ENCODE measurements at regions not wholly inside any gene's neighbourhood (a gene's known extent, or its start where the extent isn't known, plus 50 kb on each side); places are given as distances from the start of the nearest gene placed in this dataset.
A peak's percentile ranks its signal among the peaks of the same experiment; 100 is the strongest.

DNA sequence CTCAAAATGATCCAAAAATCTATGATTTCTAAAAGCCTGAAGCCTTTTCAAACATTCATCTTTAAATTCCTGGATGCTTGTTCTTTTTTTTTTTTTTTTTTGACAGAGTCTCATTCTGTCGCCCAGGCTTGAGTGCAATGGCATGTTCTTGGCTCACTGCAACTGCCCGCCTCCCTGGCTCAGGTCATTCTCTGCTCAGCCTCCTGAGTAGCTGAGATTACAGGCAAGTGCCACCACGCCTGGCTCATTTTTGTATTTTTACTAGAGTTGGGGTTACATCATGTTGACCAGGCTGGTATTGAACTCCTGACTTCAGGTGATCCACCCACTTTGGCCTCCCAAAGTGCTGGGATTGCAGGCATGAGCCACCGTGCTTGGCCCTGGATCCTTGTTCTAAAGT is 649.5 kb downstream of the XIRP2 start:
- ATAC-seq: no peak
- TF ChIP-seq GLIS3 (CRISPR knock-in tag; IDR thresholded peaks at IDR 0.05) (no peak), TOX (CRISPR knock-in tag; IDR thresholded peaks at IDR 0.05; ENCODE audit: borderline replicate concordance) (no peak), ZC3H10 (CRISPR knock-in tag; IDR thresholded peaks at IDR 0.05) (no peak), CSDC2 (CRISPR knock-in tag; IDR thresholded peaks at IDR 0.05) (no peak)

DNA sequence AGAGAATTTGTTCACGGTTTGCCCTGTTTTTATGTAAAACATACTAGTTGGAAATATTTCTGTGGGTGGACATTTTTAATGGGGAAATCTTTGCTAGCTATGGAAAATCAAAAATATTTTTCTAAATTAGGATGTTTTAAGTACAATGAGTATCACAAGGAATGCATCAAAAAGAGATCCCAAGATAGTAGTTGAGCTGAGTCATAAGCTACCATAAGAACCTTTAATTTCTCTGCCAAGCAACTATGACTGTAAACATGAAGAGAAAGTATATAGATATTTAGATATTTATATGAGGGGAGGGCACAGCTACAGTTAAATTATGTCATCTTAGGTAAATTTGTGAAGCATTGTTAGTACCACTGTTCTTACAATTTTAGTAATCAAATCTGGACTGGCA is 646.2 kb downstream of the XIRP2 start:
- no peak for ATAC-seq
- TF ChIP-seq ZNF8 (CRISPR knock-in tag; IDR thresholded peaks at IDR 0.05) (no peak), PPARA (CRISPR knock-in tag; IDR thresholded peaks at IDR 0.05; ENCODE audit: borderline replicate concordance) (no peak), OSR1 (CRISPR knock-in tag; IDR thresholded peaks at IDR 0.05) (no peak), ISL1 (CRISPR knock-in tag; IDR thresholded peaks at IDR 0.05) (no peak), TCF4 (CRISPR knock-in tag; IDR thresholded peaks at IDR 0.05; ENCODE audit: borderline replicate concordance) (no peak), BACH2 (CRISPR knock-in tag; IDR thresholded peaks at IDR 0.05; ENCODE audit: borderline replicate concordance) (no peak), CSDC2 (CRISPR knock-in tag; IDR thresholded peaks at IDR 0.05) (no peak), TOX (CRISPR knock-in tag; IDR thresholded peaks at IDR 0.05; ENCODE audit: borderline replicate concordance) (no peak)
- TF ChIP-seq, protein P1, sequence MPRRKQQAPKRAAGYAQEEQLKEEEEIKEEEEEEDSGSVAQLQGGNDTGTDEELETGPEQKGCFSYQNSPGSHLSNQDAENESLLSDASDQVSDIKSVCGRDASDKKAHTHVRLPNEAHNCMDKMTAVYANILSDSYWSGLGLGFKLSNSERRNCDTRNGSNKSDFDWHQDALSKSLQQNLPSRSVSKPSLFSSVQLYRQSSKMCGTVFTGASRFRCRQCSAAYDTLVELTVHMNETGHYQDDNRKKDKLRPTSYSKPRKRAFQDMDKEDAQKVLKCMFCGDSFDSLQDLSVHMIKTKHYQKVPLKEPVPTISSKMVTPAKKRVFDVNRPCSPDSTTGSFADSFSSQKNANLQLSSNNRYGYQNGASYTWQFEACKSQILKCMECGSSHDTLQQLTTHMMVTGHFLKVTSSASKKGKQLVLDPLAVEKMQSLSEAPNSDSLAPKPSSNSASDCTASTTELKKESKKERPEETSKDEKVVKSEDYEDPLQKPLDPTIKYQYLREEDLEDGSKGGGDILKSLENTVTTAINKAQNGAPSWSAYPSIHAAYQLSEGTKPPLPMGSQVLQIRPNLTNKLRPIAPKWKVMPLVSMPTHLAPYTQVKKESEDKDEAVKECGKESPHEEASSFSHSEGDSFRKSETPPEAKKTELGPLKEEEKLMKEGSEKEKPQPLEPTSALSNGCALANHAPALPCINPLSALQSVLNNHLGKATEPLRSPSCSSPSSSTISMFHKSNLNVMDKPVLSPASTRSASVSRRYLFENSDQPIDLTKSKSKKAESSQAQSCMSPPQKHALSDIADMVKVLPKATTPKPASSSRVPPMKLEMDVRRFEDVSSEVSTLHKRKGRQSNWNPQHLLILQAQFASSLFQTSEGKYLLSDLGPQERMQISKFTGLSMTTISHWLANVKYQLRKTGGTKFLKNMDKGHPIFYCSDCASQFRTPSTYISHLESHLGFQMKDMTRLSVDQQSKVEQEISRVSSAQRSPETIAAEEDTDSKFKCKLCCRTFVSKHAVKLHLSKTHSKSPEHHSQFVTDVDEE (CRISPR knock-in tag; IDR thresholded peaks at IDR 0.05): no peak
- TF ChIP-seq, protein P2, sequence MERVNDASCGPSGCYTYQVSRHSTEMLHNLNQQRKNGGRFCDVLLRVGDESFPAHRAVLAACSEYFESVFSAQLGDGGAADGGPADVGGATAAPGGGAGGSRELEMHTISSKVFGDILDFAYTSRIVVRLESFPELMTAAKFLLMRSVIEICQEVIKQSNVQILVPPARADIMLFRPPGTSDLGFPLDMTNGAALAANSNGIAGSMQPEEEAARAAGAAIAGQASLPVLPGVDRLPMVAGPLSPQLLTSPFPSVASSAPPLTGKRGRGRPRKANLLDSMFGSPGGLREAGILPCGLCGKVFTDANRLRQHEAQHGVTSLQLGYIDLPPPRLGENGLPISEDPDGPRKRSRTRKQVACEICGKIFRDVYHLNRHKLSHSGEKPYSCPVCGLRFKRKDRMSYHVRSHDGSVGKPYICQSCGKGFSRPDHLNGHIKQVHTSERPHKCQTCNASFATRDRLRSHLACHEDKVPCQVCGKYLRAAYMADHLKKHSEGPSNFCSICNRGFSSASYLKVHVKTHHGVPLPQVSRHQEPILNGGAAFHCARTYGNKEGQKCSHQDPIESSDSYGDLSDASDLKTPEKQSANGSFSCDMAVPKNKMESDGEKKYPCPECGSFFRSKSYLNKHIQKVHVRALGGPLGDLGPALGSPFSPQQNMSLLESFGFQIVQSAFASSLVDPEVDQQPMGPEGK (CRISPR knock-in tag; IDR thresholded peaks at IDR 0.05; ENCODE audit: borderline replicate concordance): no peak
- TF ChIP-seq, protein P3, sequence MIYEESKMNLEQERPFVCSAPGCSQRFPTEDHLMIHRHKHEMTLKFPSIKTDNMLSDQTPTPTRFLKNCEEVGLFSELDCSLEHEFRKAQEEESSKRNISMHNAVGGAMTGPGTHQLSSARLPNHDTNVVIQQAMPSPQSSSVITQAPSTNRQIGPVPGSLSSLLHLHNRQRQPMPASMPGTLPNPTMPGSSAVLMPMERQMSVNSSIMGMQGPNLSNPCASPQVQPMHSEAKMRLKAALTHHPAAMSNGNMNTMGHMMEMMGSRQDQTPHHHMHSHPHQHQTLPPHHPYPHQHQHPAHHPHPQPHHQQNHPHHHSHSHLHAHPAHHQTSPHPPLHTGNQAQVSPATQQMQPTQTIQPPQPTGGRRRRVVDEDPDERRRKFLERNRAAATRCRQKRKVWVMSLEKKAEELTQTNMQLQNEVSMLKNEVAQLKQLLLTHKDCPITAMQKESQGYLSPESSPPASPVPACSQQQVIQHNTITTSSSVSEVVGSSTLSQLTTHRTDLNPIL (CRISPR knock-in tag; IDR thresholded peaks at IDR 0.05; ENCODE audit: low read depth): no peak

DNA sequence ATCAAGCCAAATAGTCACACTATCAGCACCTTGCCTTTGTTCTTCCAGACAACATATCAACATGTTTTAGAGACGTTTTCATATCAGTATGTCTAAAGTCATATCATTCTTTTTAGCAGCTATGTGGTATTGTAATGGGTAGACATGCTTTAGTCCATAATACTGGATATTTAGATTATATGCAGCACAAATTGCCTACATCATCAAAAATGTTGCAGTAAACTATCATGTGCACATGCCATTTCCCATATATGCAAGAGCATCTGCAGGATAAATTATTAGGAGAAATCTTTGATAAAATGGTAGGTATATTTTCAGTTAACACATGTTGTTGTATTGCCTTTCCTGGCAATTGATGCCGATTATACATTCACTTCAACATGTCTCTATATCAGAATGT is 636.5 kb downstream of the XIRP2 start:
- ATAC-seq: no peak
- TF ChIP-seq, protein P4, sequence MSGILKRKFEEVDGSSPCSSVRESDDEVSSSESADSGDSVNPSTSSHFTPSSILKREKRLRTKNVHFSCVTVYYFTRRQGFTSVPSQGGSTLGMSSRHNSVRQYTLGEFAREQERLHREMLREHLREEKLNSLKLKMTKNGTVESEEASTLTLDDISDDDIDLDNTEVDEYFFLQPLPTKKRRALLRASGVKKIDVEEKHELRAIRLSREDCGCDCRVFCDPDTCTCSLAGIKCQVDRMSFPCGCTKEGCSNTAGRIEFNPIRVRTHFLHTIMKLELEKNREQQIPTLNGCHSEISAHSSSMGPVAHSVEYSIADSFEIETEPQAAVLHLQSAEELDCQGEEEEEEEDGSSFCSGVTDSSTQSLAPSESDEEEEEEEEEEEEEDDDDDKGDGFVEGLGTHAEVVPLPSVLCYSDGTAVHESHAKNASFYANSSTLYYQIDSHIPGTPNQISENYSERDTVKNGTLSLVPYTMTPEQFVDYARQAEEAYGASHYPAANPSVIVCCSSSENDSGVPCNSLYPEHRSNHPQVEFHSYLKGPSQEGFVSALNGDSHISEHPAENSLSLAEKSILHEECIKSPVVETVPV (CRISPR knock-in tag; IDR thresholded peaks at IDR 0.05): no peak
- no peak for TF ChIP-seq TOX (CRISPR knock-in tag; IDR thresholded peaks at IDR 0.05; ENCODE audit: borderline replicate concordance)
- TF ChIP-seq ZFP3 (CRISPR knock-in tag; IDR thresholded peaks at IDR 0.05): no peak
- TF ChIP-seq PPARA (CRISPR knock-in tag; IDR thresholded peaks at IDR 0.05; ENCODE audit: borderline replicate concordance): no peak
- TF ChIP-seq RARB (CRISPR knock-in tag; IDR thresholded peaks at IDR 0.05): no peak
- TF ChIP-seq ZNF565 (CRISPR knock-in tag; conservative IDR thresholded peaks at IDR 0.05; ENCODE audit: low read depth): no peak
- TF ChIP-seq ZNF8 (CRISPR knock-in tag; IDR thresholded peaks at IDR 0.05): no peak

DNA sequence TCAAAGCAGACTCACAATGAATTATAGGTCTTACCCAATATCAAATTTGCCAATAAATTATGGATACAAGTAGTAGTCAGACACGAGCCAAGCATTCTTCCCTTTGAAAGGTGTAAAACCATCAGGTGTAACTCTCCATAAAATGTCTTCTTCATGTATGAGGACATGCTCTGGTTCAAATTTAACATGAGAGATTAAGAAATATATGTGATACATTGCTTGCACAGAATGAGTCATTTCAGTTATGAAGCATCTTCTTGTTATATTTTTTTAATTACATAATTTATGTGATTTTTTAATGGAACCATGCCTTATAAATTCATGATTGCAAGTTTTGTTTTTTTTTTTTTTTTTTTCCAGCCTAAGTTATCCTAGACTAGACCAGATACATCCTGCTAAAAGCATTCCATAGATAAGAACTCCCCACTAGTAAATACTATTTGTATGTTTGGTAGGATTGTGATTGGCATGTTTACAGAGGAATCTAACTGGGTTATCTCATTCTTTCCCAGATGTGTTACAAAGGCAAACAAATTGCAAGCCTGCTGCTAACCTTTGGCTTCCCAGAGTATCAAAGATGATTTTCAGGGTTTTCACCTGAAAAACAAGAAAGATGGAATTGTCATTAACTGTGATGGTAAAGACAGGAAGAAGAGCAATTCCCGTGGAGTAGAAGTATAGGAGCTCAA is 621.9 kb downstream of the XIRP2 start:
- TF ChIP-seq SNAI2 (CRISPR knock-in tag; IDR thresholded peaks at IDR 0.05) (no peak), ISL1 (CRISPR knock-in tag; IDR thresholded peaks at IDR 0.05) (peak; percentile 99), ESRRG (CRISPR knock-in tag; IDR thresholded peaks at IDR 0.05) (no peak)
- TF ChIP-seq, protein P1 (CRISPR knock-in tag; IDR thresholded peaks at IDR 0.05): 0 out of 2 replicates have a peak, but pooled peaks have one; percentile 16

More for the DNA sequence above, 621.9 kb downstream of the XIRP2 start:
- ATAC-seq: peak; percentile 34; the same call in 2 of the 3 replicates

Measured in SK-N-SH treated with all-trans-retinoic acid at 6 μM for 48 hours (cell line).